HG03469 (cell line): ENCODE measurements at regions not wholly inside any gene's neighbourhood (a gene's known extent, or its start where the extent isn't known, plus 50 kb on each side); places are given as distances from the start of the nearest gene placed in this dataset.
A peak's percentile ranks its signal among the peaks of the same experiment; 100 is the strongest.
"Not testable (repeated sequence)": the region's sequence is repeated elsewhere in the genome, so short reads cannot be mapped to it uniquely, and the experiment has no call there.

Experiments used
- ATAC-seq: cut with Tn5 transposase; IDR thresholded peaks from one replicate; pipeline ENCODE4 v1.9.1; 2021; ENCODE audit warnings: mild to moderate bottlenecking, moderate library complexity, moderate number of reproducible peaks; ENCODE audit not compliant: unreplicated experiment

DNA sequence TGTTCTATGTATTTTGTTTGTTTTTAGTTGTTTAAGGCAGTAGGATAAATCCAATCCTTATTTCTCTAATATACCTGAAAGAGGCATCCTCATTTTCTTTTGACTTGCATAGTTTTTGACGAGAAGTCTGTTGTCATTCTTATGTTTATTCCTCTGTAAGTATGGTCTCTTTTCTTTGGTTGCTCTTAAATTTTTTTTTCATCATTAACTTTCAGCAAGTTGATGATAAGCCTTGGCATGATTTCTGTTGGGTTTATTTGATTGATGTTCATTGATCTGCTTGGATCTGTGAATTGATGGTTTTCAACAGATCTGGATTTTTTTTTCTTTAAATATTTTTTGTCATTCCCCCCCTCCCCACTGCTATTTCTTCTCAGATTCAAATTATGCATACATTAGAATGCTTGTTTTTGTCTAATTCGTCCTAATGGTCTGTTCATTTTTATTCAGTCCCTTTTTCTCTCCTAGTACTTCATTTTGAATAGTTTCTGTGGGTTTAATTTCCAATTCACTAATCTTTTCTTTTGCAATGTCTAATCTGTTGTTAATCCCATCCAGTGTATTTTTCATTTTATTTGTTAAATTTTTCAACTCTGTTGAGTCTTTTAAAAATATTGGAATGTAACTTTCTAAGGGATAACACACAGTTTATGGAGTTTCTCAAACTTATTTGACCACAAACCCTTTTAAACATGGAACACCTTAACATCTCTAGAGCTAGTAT is 495.9 kb downstream of the CSNK1G3 start:
- no peak for ATAC-seq

- no peak for ATAC-seq
These were observed 489.1 kb downstream of the CSNK1G3 start for GRCh38 chr5:124001036-124001615.

DNA sequence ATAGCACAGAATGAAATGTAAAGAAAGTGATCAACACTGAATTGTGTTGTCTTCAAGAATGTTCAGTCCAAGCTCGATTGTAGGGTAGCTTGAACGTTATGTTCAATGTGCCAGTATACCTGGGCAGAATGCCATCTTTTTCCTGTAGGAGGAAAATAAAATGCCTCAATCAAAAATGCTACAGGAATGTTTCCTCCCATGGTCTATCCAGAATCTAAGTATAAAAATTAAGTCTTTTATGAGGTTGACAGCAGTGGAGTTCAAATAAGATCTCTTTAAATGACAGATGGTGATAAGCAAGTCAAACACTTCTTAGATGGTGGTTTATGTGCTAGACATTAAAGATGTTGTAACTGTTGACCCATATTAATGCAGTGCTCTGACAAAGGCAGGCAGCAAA is 488.6 kb downstream of the CSNK1G3 start:
- ATAC-seq, result no peak

DNA sequence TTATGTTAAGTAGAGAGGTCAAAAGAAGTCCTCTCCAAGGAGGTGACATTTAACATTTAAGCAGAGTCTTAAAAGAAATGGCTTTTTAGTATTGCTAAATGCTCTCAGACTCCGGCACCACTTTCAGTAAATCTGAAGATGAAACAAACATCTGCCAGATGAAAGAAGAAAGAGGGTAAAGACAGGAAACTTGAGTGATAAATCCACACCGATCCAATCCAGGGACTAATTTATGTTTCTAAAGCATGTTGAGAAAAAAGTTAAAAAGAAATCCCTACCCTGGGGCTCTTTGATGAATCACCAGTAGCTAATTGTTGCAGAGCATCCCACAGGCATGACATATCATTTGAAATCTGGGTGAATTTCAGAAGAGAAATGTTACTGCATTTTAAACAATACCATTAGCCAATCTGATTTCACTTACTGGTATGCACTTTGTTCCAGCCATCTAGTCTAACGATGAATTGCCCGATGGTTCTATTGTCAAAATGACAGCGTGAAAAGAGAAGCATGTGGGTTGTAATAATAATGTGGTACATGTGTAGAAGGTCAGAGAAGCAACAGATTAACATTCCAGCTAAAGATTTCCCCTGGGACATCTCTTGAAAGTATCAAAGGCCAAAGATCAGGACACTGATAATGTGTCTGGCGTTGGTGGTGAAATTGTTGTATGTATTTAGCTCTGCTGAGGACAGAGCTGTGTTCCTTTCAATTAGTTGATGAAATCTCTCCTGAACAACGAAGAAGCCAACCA is 485.7 kb downstream of the CSNK1G3 start:
- ATAC-seq, result no peak

- no peak for ATAC-seq
These were observed 485.1 kb downstream of the CSNK1G3 start for GRCh38 chr5:123997064-123997461.

GRCh38 chr5:123992641-123993040 is 480.7 kb downstream of the CSNK1G3 start:
- ATAC-seq, result no peak

DNA sequence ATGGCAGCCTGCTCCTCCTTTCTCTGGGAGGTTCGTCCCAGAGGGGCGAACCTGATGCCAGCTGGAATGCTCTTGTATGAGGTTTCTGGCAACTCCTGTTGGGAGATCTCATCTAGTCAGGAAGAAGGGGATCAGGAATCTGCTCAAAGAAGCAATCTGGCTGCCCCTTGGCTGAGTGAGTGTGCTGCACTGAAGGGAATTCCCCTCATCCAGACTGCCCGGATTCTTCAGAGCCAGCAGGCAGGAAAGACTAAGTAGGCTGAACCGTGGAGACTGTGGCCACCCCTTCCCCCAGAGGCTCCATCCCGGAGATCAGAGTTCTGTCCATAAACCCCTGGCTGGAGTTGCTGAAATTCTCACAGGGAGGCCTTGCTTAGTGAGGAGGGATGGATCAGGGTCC is 476.0 kb downstream of the CSNK1G3 start:
- no peak for ATAC-seq

DNA sequence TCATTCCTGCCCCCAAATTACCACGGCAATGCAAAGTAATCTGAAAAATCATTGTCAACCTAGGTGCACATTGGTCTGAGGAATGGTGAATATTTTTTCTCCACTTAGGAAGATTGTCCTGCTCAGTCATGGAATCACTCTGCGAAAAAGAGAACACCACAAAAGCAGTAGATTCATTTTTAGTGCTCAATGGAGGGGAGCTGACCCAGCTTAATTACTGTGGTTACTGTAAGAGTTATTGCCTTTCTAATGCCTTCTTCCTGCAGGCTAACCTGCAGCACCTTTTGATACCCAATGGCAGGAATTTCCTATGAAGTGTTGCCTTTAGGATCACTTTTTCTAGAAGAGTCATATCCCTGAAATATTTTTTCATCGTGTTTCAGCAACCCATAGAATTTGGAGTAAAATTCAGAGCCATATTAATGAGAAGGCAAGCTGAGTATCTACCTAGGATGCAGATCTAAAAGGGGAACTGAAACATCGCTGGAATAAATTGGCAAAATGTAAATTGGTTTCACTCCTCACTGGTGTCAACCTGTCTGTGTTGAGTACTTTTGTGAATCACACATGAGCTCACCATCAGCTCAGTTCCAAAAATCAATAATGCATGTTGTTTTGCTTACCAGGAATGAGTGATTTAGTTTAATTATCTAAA is 464.5 kb downstream of the CSNK1G3 start:
- ATAC-seq, result peak; percentile 86

DNA sequence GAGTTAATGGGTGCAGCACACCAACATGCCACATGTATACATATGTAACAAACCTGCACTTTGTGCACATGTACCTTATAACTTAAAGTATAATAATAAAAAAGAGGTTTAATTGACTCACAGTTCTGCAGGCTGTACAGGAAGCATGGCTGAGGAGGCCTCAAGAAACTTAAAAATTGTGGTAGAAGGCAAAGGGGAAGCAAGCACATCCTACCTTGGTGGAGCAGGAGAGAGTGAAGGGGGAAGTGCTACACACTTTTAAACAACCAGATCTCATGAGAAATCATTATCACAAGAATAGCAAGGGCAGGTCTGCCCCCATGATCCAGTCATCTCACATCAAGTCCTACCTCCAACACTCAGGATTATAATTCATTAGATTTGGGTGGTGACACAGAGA is 463.5 kb downstream of the CSNK1G3 start:
- not testable (repeated sequence) for ATAC-seq

GRCh38 chr5:123966781-123967180 is 454.8 kb downstream of the CSNK1G3 start:
- ATAC-seq, result no peak

DNA sequence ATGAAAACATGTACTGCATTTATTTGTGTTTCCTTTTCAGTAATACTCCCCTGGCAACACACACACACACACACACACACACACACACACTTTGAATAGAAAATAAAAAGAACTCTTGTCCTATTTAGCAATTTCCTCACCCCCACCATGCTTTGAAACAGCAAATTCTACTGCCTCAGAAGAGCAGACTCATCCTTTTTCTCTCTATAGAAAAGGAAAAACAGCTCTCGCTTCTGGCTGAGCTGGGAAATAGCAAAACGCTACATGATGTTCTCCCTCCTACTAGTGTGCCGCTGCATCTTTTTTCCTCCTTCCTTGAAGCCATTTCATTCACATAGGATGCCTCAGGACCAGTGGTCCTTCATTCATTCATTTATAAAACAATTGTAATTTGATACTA is 453.6 kb downstream of the CSNK1G3 start:
- no peak for ATAC-seq

GRCh38 chr5:123964884-123965283 is 452.9 kb downstream of the CSNK1G3 start:
- no peak for ATAC-seq

DNA sequence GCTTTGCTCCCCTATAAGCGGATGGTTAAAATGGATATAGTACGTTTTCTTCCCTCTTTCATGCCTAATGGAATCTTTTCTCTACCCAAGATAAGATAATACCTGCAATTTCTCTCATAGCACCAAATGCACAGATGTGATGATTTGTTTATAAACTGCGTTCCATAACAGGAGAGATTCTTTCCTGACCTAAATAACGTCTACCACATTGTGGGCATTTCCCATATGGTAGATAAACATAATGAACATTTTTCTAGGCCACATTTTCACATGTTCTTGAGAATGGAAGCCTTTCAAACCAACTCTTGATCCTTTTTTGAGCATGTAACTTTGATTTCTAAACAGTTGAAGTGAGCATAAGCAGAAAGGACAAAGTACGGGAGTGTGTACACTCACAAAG is 448.5 kb downstream of the CSNK1G3 start:
- ATAC-seq, result no peak

DNA sequence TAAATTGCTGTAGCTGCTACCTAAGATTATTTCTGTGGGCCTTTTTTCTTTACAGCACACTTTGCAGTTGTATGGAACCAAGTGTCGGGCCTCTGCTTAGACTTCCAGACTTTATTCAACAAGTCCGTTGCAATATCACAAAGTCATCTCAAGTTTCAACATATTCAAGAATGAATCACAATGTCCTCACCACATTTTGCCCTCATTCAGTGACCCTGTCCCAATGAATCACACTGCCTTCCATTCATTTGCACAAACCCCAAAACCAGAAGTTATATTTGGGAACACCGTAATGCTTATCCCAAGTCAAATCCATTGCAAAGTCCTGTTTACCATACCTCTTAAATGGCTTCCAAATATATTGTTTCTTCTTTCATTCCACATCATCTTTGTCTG is 439.6 kb downstream of the CSNK1G3 start:
- no peak for ATAC-seq

DNA sequence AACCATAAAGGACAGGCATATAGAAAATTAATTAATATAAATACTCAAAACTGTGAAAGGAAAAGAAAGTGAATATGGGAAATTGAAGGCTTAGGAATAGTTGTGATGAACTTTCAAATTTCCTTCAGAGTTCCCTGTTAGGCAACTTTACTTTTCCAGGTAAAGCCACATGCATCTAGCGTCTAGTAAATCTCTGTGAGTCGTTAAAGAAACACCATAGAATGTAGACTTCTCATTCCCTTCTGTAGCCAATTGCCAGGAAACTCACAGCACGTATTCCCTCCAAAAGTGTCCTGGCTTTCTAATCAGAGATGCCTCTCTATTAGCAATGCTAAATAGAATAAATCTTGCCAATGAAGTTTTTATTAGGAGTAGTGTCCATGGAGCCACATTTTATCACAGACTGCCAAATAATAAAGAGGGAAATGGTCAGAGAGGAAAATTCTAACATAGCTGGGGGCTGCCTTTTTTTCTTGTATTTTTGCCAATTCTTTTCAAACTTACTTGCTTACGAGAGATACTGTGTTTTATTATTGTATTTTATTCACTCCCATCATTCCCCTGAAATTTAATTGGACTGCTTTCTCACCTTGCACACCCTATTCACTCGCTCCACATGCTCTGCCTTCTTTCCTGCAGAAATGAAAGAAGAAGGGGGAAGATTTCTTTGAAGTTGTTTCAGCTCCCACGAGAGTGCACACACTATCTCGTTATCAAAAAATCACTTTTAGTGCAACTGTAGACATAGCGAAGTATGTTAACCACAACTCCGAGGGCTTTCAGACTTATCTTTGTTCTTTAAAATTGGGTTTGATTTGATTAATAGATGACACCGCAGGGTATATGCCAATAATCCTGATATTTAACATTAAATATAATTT is 439.0 kb downstream of the CSNK1G3 start:
- ATAC-seq, result no peak

DNA sequence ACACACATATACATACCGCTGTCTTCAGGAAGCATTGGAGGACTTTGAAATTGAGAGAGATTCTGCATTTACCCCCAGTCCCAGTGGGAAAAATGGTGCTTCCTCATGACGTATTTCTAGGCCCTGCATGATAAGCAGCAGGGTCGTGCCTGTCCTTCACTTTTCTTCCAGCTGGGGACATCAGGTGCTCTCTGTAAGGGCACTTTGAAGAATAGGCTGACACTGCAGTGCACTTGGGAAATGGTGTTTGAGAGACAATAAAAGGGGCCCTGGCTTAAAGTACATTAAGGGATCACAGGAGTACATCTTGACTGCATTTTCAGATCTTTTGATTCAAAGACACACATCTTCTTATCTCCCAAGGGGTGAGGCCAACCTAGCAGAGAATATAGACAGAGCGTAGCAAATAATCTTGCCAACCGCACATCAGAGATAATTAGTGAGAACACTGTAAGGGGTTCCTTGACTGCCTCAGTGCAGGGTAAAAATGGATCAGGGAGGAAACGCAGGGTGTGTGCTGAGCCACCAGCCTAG is 437.9 kb downstream of the CSNK1G3 start:
- ATAC-seq, result no peak

DNA sequence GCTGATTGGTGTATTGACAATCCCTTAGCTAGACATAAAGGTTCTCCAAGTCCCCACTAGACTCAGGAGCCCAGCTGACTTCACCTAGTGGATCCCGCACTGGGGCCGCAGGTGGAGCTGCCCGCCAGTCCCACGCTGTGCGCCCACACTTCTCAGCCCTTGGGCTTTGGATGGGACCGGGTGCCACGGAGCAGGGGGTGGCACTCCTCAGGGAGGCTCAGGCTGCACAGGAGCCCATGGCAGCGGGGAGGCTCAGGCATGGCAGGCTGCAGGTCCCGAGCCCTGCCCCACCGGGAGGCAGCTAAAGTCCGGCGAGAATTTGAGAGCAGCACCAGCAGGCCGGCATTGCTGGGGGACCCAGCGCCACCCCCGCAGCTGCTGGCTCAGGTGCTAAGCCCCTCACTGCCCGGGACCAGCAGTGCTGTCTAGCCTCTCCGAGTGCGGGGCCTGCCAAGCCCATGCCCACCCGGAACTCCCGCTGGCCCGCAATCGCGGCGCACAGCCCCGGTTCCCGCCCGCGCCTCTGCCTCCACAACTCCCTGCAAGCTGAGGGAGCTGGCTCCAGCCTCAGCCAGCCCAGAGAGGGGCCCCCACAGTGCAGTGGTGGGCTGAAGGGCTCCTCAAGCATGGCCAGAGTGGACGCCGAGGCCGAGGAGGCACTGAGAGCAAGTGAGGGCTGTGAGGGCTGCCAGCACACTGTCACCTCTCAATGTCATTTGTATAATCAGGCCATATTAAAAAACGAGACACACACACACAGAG is 437.2 kb downstream of the CSNK1G3 start:
- ATAC-seq, result no peak

- no peak for ATAC-seq
These were observed 435.8 kb downstream of the CSNK1G3 start for GRCh38 chr5:123947797-123948196.

GRCh38 chr5:123945548-123945947 is 433.6 kb downstream of the CSNK1G3 start:
- no peak for ATAC-seq

- ATAC-seq, result no peak
These were observed 431.2 kb downstream of the CSNK1G3 start for GRCh38 chr5:123943151-123943550.
